Left ventricle myocardium superior (tissue), 1 donor: ENCODE measurements at regions not wholly inside any gene's neighbourhood (a gene's known extent, or its start where the extent isn't known, plus 50 kb on each side); places are given as distances from the start of the nearest gene placed in this dataset.
A peak's percentile ranks its signal among the peaks of the same experiment; 100 is the strongest.
"Not testable (repeated sequence)": the region's sequence is repeated elsewhere in the genome, so short reads cannot be mapped to it uniquely, and the experiment has no call there.

Experiments
- ATAC-seq: fragments of 200-7000 bp; cut with Tn5 transposase; one replicate; pipeline ENCODE4 v1.9.1; 2020; ENCODE audit warnings: mild to moderate bottlenecking, moderate library complexity
- DNase-seq: peaks from one replicate; pipeline ENCODE4 v3.0.0-alpha.2; 2020
- intact Hi-C: fragments of 100-400 bp; cut with micrococcal nuclease; formaldehyde crosslinking; loops from one replicate; pipeline ENCODE4 v1.11.0; 2022
- donor health status: DM: no; HTN: yes; CAD: no; lungs with severe emphysema.

GRCh38 chr1:177665935-177666334, 303.9 kb downstream of the SEC16B start:
- no peak for ATAC-seq
- DNase-seq: no peak
- intact Hi-C loops: no loop called here

GRCh38 chr1:177664742-177665141, 305.1 kb downstream of the SEC16B start:
- ATAC-seq, DNase-seq, intact Hi-C loops: not testable (repeated sequence)

GRCh38 chr1:177660188-177660587, 309.7 kb downstream of the SEC16B start:
- ATAC-seq (no peak), DNase-seq (no peak)
- intact Hi-C loops: no loop called here

- intact Hi-C loops: no loop called here
- DNase-seq: no peak
- no peak for ATAC-seq
These were observed 310.6 kb downstream of the SEC16B start for GRCh38 chr1:177659281-177659680.

GRCh38 chr1:177656598-177656997, 313.3 kb downstream of the SEC16B start:
- intact Hi-C loops: no loop called here
- DNase-seq: no peak
- ATAC-seq: no peak

GRCh38 chr1:177650947-177651346, 318.9 kb downstream of the SEC16B start:
- intact Hi-C loops: no loop called here
- DNase-seq (peak; percentile 28), ATAC-seq (peak; percentile 99)

- no peak for DNase-seq
- no peak for ATAC-seq
- intact Hi-C loops: no loop called here
These were observed 321.1 kb downstream of the SEC16B start for GRCh38 chr1:177648731-177649265.

- no peak for DNase-seq
- ATAC-seq: no peak
- intact Hi-C loops: no loop called here
These were observed 321.7 kb downstream of the SEC16B start for GRCh38 chr1:177648138-177648537.

GRCh38 chr1:177646757-177647730, 322.8 kb downstream of the SEC16B start:
- DNase-seq (no peak), ATAC-seq (no peak)
- intact Hi-C loops: no loop called here

- ATAC-seq (no peak), DNase-seq (no peak)
- intact Hi-C loops: no loop called here
These were observed 324.2 kb downstream of the SEC16B start for GRCh38 chr1:177645491-177646190.

GRCh38 chr1:177640687-177641086, 329.2 kb downstream of the SEC16B start:
- intact Hi-C loops: no loop called here
- no peak for ATAC-seq
- no peak for DNase-seq

- DNase-seq, ATAC-seq, intact Hi-C loops: not testable (repeated sequence)
These were observed 335.7 kb downstream of the SEC16B start for GRCh38 chr1:177634151-177634550.

GRCh38 chr1:177632923-177633615, 336.8 kb downstream of the SEC16B start:
- DNase-seq (no peak), ATAC-seq (no peak)
- intact Hi-C loops: no loop called here

GRCh38 chr1:177631770-177632169, 338.1 kb downstream of the SEC16B start:
- ATAC-seq: no peak
- intact Hi-C loops: no loop called here
- DNase-seq: no peak

GRCh38 chr1:177629526-177629925, 340.3 kb downstream of the SEC16B start:
- no peak for ATAC-seq

GRCh38 chr1:177627148-177627910, 342.5 kb downstream of the SEC16B start:
- intact Hi-C loops: no loop called here
- DNase-seq (no peak), ATAC-seq (no peak)

More at GRCh38 chr1:177629526-177629925, 340.3 kb downstream of the SEC16B start:
- intact Hi-C loops: no loop called here
- DNase-seq: no peak

GRCh38 chr1:177620636-177621190, 349.1 kb downstream of the SEC16B start:
- ATAC-seq (no peak), DNase-seq (no peak)
- intact Hi-C loops: no loop called here

GRCh38 chr1:177615251-177615650, 354.6 kb downstream of the SEC16B start:
- ATAC-seq (no peak), DNase-seq (no peak)
- intact Hi-C loops: no loop called here
